Eye (tissue), 1 donor: ENCODE measurements at regions not wholly inside any gene's neighbourhood (a gene's known extent, or its start where the extent isn't known, plus 50 kb on each side); places are given as distances from the start of the nearest gene placed in this dataset.

Source experiments
- DNase-seq: peaks from one replicate; pipeline ENCODE4 v3.0.0-alpha.2; 2015

- no peak for DNase-seq
Measured at GRCh38 chr2:129431881-129432280, 547.6 kb upstream of the RAB6C start.

GRCh38 chr2:129436809-129437208, 542.7 kb upstream of the RAB6C start:
- peak; percentile 24 for DNase-seq

- DNase-seq: peak; percentile 47
Measured at GRCh38 chr2:129437725-129438124, 541.7 kb upstream of the RAB6C start.

GRCh38 chr2:129438501-129439057, 540.9 kb upstream of the RAB6C start:
- DNase-seq: no peak

- no peak for DNase-seq
Measured at GRCh38 chr2:129439406-129440302, 539.8 kb upstream of the RAB6C start.

GRCh38 chr2:129441610-129442009, 537.9 kb upstream of the RAB6C start:
- no peak for DNase-seq

GRCh38 chr2:129443235-129443864, 536.1 kb upstream of the RAB6C start:
- no peak for DNase-seq

GRCh38 chr2:129443865-129444739, 535.4 kb upstream of the RAB6C start:
- peak; percentile 31 for DNase-seq

GRCh38 chr2:129444751-129445150, 534.7 kb upstream of the RAB6C start:
- no peak for DNase-seq

- peak; percentile 64 for DNase-seq
Measured at GRCh38 chr2:129456691-129457090, 522.8 kb upstream of the RAB6C start.

- no peak for DNase-seq
Measured at GRCh38 chr2:129457277-129457818, 522.1 kb upstream of the RAB6C start.

GRCh38 chr2:129458006-129458405, 521.5 kb upstream of the RAB6C start:
- DNase-seq: no peak

- peak; percentile 33 for DNase-seq
Measured at GRCh38 chr2:129458436-129458835, 521.0 kb upstream of the RAB6C start.

- DNase-seq: peak; percentile 80
Measured at GRCh38 chr2:129459200-129459876, 520.1 kb upstream of the RAB6C start.

GRCh38 chr2:129459881-129460280, 519.6 kb upstream of the RAB6C start:
- no peak for DNase-seq

- DNase-seq: no peak
Measured at GRCh38 chr2:129460299-129461198, 518.9 kb upstream of the RAB6C start.

GRCh38 chr2:129462349-129462748, 517.1 kb upstream of the RAB6C start:
- DNase-seq: no peak

- DNase-seq: no peak
Measured at GRCh38 chr2:129462967-129463366, 516.5 kb upstream of the RAB6C start.

- DNase-seq: no peak
Measured at GRCh38 chr2:129464036-129464435, 515.4 kb upstream of the RAB6C start.

- DNase-seq: no peak
Measured at GRCh38 chr2:129464631-129465030, 514.8 kb upstream of the RAB6C start.

- DNase-seq: peak; percentile 16
Measured at GRCh38 chr2:129465045-129465444, 514.4 kb upstream of the RAB6C start.
